HG02763 (cell line): ENCODE measurements at regions not wholly inside any gene's neighbourhood (a gene's known extent, or its start where the extent isn't known, plus 50 kb on each side); places are given as distances from the start of the nearest gene placed in this dataset.

Source experiments
- ATAC-seq: cut with Tn5 transposase; IDR thresholded peaks from one replicate; pipeline ENCODE4 v1.9.1; 2021; ENCODE audit warnings: mild to moderate bottlenecking, moderate library complexity; ENCODE audit not compliant: unreplicated experiment

DNA sequence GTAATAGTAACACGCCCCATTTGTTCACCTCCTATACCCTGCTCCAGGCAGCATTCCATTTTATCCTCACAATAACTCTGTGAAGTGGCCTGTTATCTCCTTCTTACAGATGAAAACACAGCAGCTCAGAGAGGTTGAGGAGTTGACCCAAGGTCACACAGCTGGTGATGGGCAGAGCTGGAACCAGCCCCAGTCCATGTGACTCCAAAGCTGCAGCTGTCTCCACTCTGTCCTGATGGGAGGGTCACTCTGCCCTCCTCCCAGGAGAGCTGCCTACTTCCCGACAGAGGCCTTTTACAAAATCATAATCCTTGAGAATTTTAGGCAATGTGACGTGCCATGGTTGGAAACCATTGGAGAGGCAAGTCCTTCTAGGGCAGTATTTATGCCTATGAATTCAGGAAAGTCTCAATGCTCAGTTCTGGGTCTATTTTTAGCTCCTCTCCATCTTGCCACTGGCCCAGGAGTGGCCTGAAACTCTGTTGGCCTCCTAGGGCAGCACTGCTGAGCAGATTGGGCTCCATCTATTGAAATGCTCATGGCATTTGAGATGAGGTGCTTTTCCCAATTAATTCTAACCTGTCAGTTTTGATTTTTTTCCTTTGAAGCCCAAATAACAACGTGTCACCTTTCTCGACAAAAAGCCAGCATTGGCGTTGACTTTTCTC is 50.1 kb upstream of the KCNK12 start:
- ATAC-seq: no peak
